Central memory CD4-positive, alpha-beta T cell (primary cell): ENCODE measurements at regions not wholly inside any gene's neighbourhood (a gene's known extent, or its start where the extent isn't known, plus 50 kb on each side); places are given as distances from the start of the nearest gene placed in this dataset.
"Not testable (repeated sequence)": the region's sequence is repeated elsewhere in the genome, so short reads cannot be mapped to it uniquely, and the experiment has no call there.

Experiments used
- DNase-seq: peaks from one replicate; pipeline ENCODE4 v3.0.0; 2022

GRCh38 chr9:31470051-31470450 is 914.4 kb upstream of the ACO1 start:
- no peak for DNase-seq

GRCh38 chr9:31471010-31471409 is 913.4 kb upstream of the ACO1 start:
- DNase-seq: no peak

GRCh38 chr9:31486630-31487029 is 897.8 kb upstream of the ACO1 start:
- no peak for DNase-seq

GRCh38 chr9:31490551-31491106 is 893.8 kb upstream of the ACO1 start:
- no peak for DNase-seq

GRCh38 chr9:31492229-31492628 is 892.2 kb upstream of the ACO1 start:
- DNase-seq: no peak

- no peak for DNase-seq
Measured at GRCh38 chr9:31500422-31500821, 884.0 kb upstream of the ACO1 start.

- DNase-seq: peak; percentile 5
Measured at GRCh38 chr9:31519011-31519410, 865.4 kb upstream of the ACO1 start.

GRCh38 chr9:31519424-31519823 is 865.0 kb upstream of the ACO1 start:
- DNase-seq: no peak

- no peak for DNase-seq
Measured at GRCh38 chr9:31519826-31520225, 864.6 kb upstream of the ACO1 start.

- DNase-seq: no peak
Measured at GRCh38 chr9:31520301-31521085, 864.0 kb upstream of the ACO1 start.

GRCh38 chr9:31535651-31536050 is 848.8 kb upstream of the ACO1 start:
- no peak for DNase-seq

- no peak for DNase-seq
Measured at GRCh38 chr9:31536471-31536870, 848.0 kb upstream of the ACO1 start.

- DNase-seq: no peak
Measured at GRCh38 chr9:31541721-31542281, 842.6 kb upstream of the ACO1 start.

- DNase-seq: peak; percentile 25
Measured at GRCh38 chr9:31542384-31543055, 841.9 kb upstream of the ACO1 start.

- DNase-seq: no peak
Measured at GRCh38 chr9:31554941-31555340, 829.5 kb upstream of the ACO1 start.

- DNase-seq: no peak
Measured at GRCh38 chr9:31556667-31557463, 827.6 kb upstream of the ACO1 start.

- DNase-seq: not testable (repeated sequence)
Measured at GRCh38 chr9:31572190-31572589, 812.3 kb upstream of the ACO1 start.

GRCh38 chr9:31573561-31573960 is 810.9 kb upstream of the ACO1 start:
- DNase-seq: no peak

- DNase-seq: no peak
Measured at GRCh38 chr9:31574006-31574765, 810.3 kb upstream of the ACO1 start.

- DNase-seq: no peak
Measured at GRCh38 chr9:31582071-31582470, 802.4 kb upstream of the ACO1 start.

GRCh38 chr9:31582561-31582960 is 801.9 kb upstream of the ACO1 start:
- DNase-seq: no peak

GRCh38 chr9:31585158-31585557 is 799.3 kb upstream of the ACO1 start:
- no peak for DNase-seq
